ENCODE measurements at regions not wholly inside any gene's neighbourhood (a gene's known extent, or its start where the extent isn't known, plus 50 kb on each side); places are given as distances from the start of the nearest gene placed in this dataset.
"Not testable (repeated sequence)": the region's sequence is repeated elsewhere in the genome, so short reads cannot be mapped to it uniquely, and the experiment has no call there.

DNA sequence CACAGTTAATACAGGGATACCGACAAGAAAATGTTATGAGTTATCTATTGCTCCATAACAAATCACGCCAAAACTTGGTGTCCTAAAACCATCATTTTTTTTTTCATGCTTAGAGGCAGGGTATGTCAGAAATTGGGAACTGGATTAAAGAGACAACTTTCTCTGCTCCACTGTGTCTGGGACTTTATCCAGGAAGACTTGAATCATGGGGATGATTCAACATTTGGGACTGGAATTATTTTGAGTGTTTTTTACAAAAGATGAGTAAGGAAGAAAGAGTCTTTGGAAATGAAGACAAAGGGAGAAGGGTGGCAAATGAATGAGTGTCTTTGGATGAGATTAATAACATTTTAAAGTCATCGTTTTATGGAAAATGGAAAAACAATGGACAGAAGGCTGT is 1883.7 kb upstream of the C9orf72 start:
- DNase-seq, result no peak

DNA sequence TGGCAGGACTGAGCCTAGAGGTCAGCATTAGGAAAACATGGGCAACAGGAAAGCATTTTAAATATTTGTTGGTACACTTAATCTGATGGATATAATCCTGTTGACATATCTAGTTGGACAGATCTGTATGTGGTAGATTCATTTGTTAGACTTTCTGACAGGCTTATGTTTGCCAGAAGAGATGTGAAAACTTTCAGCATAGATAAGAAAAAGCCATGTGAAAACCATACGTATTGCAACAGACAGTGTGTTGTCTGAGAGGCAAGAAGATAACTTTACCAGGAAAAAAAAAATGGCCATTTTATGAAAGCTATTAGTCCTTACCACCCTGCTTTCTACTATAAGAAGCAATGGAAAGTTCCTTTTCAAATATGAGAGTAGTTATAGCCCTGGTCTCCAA is 1902.2 kb upstream of the C9orf72 start:
- DNase-seq, result no peak

DNA sequence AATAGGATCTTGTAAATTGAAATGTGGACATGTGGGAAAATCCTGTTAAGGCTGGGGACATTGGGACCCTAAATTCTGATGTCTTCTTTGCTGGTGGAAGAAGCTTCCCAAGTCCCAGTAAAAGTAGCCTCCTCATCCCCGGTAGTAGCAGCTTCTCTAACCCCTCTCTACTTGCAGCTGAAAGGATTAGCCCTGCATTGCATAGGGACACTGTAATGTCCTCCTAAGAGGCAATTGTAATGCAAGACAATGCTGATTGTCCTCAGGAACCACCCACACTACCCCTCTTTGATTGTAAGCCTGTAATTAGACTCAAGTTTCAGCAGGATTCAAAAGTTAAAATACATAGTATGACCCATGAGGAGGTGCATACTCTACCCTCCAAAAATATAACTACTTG is 1938.4 kb upstream of the C9orf72 start:
- DNase-seq, result no peak

DNA sequence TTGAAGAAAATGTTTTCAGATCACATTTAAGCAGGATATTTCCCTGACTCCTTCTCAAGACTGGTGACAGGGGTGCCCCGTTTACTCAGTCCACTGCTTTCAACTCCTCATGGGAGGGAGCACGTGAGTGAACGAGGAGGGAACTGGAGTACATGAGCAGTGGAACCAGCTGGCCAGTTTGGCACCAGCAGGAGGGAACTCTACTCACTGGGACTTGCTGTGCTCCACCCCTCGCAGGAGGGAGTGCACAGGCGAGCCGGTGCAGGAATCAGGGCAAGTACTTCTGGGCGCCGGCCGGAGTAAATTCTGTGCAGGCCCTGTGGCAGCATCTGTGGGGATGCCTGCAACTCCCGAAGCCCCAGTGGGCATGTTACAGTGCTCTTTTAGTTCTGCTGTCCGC is 1941.1 kb upstream of the C9orf72 start:
- no peak for DNase-seq

DNA sequence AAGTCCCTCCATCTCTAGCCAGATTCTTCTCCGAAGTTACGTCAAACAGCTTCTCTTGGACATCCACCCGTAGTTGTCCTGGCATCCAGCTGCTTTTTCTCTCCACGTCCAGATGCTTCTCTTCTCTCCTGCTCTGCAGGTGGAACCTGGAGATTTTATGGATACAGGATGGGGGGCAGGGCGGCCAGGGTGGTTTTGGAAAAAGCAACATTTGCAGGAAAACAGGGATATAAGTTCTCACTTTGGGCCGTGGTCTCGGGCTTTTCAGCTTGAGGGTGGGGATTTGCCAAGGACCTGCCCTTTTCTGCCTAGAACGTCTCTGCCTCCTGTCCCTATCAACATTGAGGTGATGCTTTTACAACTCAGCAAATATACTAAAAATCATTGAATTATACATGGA is 1941.6 kb upstream of the C9orf72 start:
- DNase-seq, result no peak

DNA sequence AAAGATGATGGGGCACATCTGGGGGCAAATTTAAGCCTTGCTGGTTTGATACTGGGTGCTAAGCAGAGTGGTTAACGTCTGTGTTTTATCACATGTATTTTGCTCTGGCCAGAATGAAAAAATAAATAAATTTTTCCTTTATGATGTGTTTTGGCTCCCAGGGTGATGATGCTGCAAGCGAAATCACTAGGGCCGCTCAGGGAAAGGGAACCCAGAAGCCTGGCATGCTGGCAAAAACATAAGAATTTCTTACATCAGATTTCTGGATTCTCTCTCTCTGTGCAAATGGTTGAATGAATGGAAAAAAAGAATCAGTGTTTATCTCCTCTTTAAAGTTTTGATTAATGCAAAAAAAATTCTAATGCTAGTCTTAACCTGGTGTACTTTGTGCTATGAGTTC is 1975.2 kb upstream of the C9orf72 start:
- no peak for DNase-seq

DNA sequence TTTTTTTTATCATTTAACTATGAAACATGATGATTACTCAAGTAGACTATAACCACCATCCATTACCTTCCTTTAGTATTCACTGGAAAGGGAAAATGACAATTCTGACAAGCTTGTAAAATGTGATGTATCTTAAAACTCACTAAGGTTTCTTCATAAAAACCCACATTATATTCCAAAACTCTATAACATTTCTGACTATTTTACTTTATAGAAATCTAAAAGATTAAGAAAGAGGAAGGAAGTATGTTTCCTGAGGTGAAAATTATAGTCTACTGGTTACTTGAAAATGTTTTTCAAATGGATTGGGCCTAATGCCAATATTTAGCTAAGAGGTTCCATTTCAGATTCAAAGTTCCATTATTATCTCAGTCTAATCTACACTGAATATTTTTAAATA is 1982.2 kb upstream of the C9orf72 start:
- DNase-seq, result no peak

DNA sequence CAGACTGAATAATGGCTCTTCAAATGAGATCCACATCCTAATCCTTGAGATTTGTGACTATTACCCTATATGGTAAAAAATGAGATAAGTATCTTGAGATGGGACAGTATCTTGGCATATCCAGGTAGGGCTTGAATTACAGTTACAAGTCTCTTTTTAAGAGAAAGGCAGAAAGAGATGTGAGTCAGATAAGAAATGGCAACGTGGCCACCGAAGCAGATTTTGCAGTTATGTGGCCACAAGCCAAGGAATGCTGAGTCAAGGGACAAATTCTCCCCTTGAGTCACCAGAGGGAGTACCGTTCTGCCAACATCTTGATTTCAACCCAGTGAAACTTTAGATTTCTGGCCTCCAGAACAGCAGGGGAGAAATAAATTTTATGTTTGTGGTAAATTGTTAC is 1983.0 kb upstream of the C9orf72 start:
- no peak for DNase-seq

DNA sequence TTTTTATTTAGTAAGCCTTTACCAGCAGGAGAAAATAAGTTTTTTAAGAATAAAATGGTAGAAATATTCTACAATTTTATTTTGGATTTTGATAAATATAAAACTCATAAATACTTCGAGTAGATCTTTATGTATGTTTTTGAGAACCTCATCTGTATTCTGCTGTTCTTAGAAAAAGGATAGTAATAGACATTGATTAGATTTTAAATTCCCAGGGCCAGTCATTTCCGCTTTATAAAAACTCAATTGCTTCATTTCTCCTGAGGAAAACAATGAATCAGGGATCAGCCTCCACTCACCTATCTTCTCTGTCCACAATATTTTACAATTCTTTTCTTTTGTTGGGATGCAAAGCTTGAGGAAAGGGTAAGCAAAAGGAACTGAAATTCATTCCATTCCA is 1983.5 kb upstream of the C9orf72 start:
- DNase-seq, result no peak

DNA sequence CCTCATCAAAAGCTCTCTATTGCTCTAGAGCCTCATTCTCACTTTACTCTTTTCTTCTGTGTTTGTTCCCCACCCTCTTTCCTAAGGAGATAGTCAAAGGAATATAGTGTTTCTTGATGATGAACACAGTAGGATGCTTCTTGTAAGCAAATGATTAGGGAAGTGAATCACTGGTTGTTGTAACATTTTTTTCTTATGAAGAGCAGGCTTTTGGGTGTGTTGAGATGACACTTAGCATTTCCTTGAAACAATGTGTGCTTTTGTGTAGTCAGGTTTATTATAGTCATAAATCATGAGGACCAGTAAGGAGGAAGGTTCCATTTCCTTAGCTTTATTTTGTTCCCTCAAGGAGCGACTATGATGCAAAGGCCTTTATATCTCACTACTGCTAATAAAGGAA is 1991.3 kb upstream of the C9orf72 start:
- DNase-seq, result no peak

DNA sequence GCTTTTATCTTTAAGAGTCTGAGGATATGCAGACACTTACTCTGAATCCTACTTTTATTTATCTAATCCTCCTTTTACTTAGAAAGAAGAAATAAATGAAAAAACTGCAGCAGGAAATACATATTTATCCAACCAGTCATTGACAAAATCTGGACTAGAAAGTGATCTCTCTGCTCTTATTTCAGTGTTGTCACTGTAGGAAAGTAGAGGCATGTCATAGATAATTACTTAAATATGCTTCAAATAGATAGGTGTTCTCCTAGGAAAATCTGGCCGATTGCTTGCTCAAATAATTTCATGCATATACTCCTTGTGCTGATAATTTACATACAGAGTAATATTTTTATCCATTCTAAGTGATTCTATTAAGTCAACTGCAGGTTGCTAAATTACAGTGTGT is 2001.9 kb upstream of the C9orf72 start:
- DNase-seq, result no peak

DNA sequence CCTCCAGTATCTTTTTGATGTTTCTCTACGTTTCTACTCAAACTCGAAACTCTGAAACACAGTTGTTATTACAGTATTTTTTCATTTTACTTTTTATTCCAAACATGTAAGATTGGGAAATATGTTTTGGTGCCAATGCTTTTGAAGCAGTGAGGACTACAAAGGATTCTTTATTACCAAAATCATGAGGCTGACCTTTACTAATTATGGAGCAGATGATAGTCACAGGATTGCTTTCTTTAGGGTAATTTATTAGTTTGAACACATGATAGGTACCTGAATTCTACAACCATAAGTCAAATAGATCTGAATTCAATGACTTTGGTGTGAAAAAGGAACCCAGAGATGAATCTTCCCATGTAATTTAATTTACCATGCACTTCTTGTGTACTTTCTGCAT is 2015.1 kb upstream of the C9orf72 start:
- DNase-seq, result no peak

DNA sequence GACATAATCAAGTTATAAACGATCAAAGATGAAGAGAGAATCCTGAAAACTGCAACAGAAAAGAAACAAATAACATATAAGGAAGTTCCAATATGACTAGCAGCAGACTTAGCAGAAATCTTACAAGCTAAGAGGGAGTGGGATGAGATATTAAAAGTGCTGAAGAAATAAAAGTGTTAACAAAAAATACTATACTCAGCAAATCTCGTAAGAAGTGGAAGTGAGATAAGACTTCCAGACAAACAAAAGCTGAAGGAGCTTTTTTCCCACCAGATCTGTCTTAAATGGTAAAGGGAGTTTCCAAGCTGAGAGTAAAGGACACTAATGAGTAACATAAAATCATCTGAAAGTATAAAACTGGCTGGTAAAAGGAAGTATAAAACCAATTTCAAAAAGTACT is 2036.0 kb upstream of the C9orf72 start:
- no peak for DNase-seq

DNA sequence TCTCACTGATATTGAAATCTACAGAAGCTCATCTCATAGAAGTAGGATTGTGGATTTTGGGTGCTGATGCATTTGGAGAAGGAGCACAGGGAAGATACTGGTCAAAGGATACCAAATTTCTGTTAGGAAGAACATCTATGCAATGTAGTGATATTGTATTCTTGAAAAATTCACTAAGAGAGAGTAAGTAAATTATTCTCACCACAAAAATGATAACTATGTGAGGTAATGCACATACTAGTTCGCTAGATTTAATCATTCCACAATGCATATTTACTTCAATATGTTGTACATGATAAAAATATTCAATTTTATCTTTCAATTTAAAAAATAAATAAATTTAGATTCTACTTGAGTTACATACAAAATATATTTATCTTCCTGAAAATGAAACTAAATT is 2040.5 kb upstream of the C9orf72 start:
- DNase-seq, result no peak

DNA sequence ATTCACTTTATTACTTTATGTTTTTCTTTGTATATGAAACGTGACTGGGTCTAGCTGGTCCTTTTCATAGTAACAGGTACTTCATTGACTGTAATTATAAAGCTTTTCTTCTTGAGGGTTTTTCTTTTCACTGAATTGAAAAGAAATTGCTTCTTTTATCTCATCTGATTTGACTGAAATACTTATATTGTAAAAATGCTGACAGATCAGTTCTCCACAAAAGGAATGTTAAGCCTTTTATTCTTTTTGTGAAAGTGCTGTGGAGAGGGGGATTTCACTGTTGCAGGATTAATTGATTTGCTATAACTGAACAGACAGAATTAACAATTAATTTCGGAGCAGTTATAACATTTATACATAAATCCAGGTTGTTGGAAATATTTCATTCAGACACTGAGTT is 2043.6 kb upstream of the C9orf72 start:
- no peak for DNase-seq

DNA sequence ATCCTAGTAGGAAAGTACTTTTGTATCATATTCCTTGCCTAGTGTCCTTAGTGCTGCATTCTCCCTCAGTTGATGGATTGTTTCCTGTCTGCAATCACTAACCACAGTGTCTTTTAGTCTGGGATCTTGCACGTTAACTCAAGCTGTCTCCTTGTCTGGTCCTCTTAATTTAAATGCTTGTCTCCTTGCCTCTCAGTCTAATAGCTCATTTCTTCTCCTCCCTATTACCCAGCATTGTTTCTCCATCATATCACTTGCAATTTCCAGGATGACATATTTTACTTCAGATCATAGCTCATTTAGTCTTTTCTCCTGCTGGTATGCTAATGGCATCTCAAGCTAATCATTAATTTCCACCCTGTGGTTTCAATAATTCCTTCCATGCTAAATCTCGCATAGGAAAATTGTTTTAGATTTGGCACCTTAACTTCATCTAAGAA is 2052.0 kb upstream of the C9orf72 start:
- DNase-seq, result no peak

DNA sequence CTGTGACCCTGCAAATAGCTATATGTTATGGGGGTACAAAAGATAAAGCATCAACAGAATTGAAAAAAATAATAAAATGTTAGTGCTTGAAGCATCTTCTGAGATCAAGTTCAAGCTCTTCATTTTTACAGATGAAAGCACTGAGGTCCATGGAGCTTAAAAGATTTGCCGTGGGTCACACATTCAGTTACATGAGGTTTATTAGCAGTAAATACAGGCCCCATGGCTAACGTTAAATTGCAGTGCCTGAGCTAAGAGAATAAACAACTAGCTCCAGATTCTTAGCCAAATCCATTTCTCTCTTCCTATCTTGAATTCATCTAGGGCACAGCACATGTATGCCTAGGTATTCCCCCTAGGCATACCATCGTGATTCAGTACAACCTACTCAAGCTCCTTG is 2052.7 kb upstream of the C9orf72 start:
- DNase-seq, result no peak

DNA sequence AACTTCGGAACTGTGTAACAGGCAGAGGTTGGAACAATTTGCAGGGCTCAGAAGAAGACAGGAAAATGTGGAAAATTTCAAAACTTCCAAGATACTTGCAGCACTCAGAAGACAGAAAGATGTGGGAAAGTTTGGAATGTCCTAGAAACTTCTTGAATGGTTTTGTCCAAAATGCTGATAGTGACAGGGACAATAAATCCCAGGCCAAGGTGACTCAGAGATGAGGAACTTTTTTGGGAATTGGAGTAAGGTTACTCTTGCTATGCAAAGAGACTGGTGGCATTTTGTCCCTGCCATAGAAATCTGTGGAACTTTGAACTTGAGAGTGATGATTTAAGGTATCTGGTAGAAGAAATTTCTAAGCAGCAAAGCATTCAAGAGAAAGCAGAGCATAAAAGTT is 2055.6 kb upstream of the C9orf72 start:
- DNase-seq, result not testable (repeated sequence)

DNA sequence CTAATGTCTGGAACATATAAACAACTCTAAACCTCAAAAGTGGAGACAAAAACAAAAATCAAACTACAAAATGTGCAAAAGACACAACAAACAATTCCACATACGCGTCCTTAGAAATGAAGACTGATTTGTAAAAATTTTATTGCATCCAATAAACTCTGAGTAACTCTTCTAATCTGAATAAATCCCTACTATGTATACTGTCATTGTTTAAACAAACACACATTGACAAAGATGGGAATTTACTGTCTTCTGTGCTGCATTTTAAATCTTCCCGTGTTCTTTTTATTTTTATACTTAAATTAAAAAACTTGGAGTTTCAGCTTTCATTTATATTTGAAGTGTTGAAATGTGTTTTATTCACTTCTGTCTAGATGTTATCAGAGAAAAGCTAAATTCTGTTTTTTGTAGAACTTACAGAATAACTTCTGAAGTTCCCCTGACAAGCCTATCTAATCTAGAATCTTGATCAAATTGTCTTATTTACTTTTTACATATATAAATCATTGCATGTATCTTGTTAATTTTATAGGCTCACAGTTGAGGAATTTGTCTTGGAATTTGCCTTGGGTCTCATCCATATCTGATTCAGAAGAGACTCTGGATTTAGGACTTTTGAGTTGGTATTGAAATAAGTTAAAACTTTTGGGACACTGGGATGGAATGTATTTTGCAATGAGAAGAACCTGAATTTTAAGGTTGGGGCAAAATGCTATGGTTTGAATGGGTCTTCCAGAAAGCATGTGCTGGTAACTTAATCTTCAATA is 2064.4 kb upstream of the C9orf72 start:
- no peak for DNase-seq

DNA sequence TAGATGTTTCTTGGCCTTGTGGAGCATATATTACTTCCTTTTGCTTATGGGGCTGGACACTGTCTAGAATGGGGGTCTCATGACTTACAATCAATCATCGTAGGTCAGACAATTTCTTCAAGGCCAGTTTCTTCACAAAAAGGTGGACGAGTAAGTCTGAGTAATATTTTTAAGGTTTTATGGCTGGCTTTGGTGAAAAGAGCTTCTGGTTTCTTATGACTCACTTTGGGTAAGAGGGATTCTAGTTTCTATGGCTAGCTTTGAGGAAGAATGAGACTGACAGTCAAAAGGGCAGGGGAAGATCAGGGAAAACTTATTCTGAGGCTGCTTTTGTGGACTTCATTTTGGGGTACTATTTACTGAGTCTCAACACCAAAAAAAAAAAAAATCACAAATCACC is 2067.2 kb upstream of the C9orf72 start:
- no peak for DNase-seq

DNA sequence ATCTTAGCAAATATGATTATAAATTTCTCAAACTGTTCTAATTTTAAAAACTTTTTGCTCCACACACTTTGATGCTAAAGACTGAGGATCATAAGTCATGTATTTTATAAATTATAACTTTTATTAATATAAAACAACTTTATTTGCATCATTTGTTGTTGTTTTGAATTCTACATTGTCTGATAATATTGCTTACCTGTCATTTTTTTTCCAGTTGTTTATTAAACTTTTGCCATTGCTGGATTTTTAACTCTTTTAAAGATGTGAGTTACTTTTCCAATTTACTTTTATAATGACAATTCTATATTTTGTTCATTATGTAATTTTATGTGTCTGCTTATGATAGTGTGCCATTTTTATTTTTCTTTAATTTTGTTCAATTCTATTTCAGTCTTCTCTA is 2071.2 kb upstream of the C9orf72 start:
- no peak for DNase-seq

DNA sequence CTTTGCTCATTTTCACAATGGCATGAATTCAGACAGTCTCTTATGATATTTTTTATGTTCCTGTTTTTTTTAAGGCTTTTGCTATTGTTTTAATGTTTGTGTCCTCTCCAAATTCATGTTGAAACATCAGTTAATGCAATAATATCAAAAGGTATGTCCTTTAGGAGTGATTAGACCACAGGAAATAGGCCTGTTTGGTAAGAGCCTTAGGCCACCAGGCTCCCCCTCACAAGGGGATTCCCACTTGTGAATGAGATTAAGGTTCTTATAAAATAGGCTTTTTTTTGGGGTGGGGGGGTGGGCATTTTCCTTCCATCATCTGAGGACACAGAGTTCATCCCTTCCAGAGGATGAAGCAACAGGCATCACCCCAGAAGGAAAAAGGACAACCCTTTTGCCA is 2074.2 kb upstream of the C9orf72 start:
- DNase-seq, result no peak

DNA sequence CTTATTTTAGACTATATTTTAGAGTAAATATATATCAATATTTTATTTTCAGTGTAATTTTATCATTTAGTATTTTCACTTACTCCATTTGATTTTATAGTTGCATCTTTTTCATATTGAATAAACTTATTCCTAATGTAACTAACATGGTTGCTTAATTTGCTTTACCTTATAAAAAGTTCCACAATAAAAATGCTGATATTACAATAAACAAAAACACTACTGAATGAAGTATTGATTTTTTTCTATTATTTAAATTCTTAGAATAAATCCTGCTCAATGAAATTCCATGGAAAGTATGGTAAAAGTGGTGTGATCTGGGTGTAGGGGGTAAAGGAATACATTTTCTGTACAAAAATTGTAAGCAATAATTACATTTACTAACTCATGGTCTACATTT is 2074.9 kb upstream of the C9orf72 start:
- no peak for DNase-seq

DNA sequence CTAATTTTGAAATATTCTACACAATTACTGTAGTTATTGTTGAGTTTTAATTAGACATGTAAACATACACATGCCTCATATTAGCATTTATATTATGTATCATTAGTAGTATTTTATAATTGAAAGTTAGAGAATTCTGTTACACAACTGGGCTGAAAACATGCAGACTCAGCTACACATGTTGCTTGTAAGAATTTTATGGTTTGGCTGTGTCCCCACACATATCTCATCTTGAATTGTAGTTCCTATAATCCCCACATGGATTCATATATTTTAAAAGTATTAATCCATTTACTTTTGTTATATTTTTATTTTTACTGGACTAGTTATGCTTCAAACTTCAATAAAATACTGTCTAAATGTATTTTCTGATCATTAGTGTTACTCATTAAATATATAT is 2075.3 kb upstream of the C9orf72 start:
- no peak for DNase-seq

DNA sequence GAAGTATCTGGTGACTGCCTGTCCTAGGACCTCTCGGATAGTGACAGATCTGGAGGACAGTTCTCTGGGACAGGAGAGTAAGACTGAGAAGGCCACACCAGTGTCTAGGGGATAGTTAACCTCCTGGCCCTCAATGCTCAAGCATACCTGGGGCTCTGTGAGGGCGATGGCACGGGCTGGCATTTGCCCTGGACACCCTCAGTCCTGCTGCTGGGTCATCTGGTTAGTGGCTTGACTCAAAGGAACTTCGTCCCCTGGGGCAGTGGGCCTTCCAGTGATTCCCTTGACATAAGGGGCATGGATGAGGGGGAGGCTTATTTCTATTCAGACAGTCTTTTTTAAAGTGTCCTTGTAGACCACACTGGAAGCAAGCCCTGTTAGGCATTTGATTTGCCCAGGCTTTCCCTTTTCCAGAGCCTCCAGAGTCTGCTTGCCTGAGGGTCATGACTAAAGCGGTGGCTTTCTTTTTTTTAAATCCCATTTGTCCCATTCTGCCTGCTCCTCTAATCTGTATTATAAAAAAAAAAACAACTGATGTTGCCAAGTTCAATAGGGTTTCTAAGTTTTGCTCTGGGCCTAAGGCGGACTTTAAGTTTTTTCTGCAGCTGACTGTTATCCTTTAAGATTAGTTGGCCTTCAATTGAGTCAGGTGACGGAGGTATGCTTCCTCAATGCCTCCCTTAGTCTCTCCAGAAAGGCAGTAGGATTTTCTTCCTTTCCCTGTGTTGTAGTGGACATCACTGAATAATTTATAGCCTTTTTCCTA is 2083.5 kb upstream of the C9orf72 start:
- DNase-seq, result no peak
